ENCODE measurements at regions not wholly inside any gene's neighbourhood (a gene's known extent, or its start where the extent isn't known, plus 50 kb on each side); places are given as distances from the start of the nearest gene placed in this dataset.

- peaks cover 0 to 44% of the 10 kb centered on the region in 2 donors for H3K4me1 ChIP-seq
- H3K36me3 ChIP-seq = no peaks in the 10 kb centered on the region
- DNase-seq (no peak), ATAC-seq (no peak)
- TF ChIP-seq CTCF (IDR thresholded peaks at IDR 0.05) = no peak
- no peak overlapping the region for H3K27ac ChIP-seq
- intact Hi-C loops (cut with DNase I) = no loop called here
- H3K9me3 ChIP-seq = no peaks in the 10 kb centered on the region
- H3K27me3 ChIP-seq = no peaks in the 10 kb centered on the region
- H3K4me3 ChIP-seq = no peak overlapping the region
These were observed 69.2 kb downstream of the LYZL2 start for GRCh38 chr10:30560326-30560725.

GRCh38 chr10:30559180-30559579 is 70.4 kb downstream of the LYZL2 start:
- no peak for TF ChIP-seq CTCF (IDR thresholded peaks at IDR 0.05)
- ATAC-seq (no peak), DNase-seq (no peak)
- Histone ChIP-seq H3K27me3 (no peaks in the 10 kb centered on the region), H3K4me1 (peaks cover 0 to 56% of the 10 kb centered on the region in 2 donors), H3K4me3 (no peak overlapping the region), H3K36me3 (no peaks in the 10 kb centered on the region), H3K9me3 (no peaks in the 10 kb centered on the region), H3K27ac (no peak overlapping the region)
- intact Hi-C loops (cut with DNase I) = no loop called here

- DNase-seq = no peak
- H3K27ac ChIP-seq = peak overlapping the region in 1 of 2 donors; percentile 92
- no peak for TF ChIP-seq CTCF (IDR thresholded peaks at IDR 0.05)
These were observed 71.1 kb downstream of the LYZL2 start for GRCh38 chr10:30558411-30558810.

GRCh38 chr10:30557884-30558283 is 71.7 kb downstream of the LYZL2 start:
- no peaks in the 10 kb centered on the region for H3K9me3 ChIP-seq
- DNase-seq (no peak), ATAC-seq (no peak)
- no peaks in the 10 kb centered on the region for H3K27me3 ChIP-seq
- intact Hi-C loops (cut with DNase I) = no loop called here
- no peak for TF ChIP-seq CTCF (IDR thresholded peaks at IDR 0.05)
- H3K4me1 ChIP-seq = peaks cover 0 to 69% of the 10 kb centered on the region in 2 donors
- H3K4me3 ChIP-seq = no peak overlapping the region
- H3K36me3 ChIP-seq = no peaks in the 10 kb centered on the region
- peak overlapping the region in 1 of 2 donors; percentile 92 for H3K27ac ChIP-seq

More at GRCh38 chr10:30558411-30558810, 71.1 kb downstream of the LYZL2 start:
- Histone ChIP-seq H3K9me3 (no peaks in the 10 kb centered on the region), H3K27me3 (no peaks in the 10 kb centered on the region), H3K4me1 (peaks cover 0 to 64% of the 10 kb centered on the region in 2 donors), H3K4me3 (no peak overlapping the region), H3K36me3 (no peaks in the 10 kb centered on the region)
- intact Hi-C loops (cut with DNase I) = no loop called here
- no peak for ATAC-seq

GRCh38 chr10:30556189-30556588 is 73.4 kb downstream of the LYZL2 start:
- intact Hi-C loops (cut with DNase I) = no loop called here
- peak; percentile 20 for ATAC-seq
- TF ChIP-seq CTCF (IDR thresholded peaks at IDR 0.05) = no peak

More at GRCh38 chr10:30556189-30556588, 73.4 kb downstream of the LYZL2 start:
- Histone ChIP-seq H3K27me3 (no peaks in the 10 kb centered on the region), H3K36me3 (no peaks in the 10 kb centered on the region), H3K4me1 (peaks cover 0 to 71% of the 10 kb centered on the region in 2 donors), H3K27ac (peak overlapping the region; percentile 14 to 92), H3K4me3 (no peak overlapping the region), H3K9me3 (no peaks in the 10 kb centered on the region)
- no peak for DNase-seq
